Stimulated activated CD8-positive, alpha-beta memory T cell treated with anti-CD3 and anti-CD28 coated beads, Interleukin-7, amount 100 ng/mL, for 4 hours (primary cell): ENCODE measurements at regions not wholly inside any gene's neighbourhood (a gene's known extent, or its start where the extent isn't known, plus 50 kb on each side); places are given as distances from the start of the nearest gene placed in this dataset.

Experiments used
- DNase-seq, 2 donors: peaks; one replicate each; pipeline ENCODE4 v3.0.0-alpha.2; 2020; ENCODE audit warnings: low read depth in 2 of 2

DNA sequence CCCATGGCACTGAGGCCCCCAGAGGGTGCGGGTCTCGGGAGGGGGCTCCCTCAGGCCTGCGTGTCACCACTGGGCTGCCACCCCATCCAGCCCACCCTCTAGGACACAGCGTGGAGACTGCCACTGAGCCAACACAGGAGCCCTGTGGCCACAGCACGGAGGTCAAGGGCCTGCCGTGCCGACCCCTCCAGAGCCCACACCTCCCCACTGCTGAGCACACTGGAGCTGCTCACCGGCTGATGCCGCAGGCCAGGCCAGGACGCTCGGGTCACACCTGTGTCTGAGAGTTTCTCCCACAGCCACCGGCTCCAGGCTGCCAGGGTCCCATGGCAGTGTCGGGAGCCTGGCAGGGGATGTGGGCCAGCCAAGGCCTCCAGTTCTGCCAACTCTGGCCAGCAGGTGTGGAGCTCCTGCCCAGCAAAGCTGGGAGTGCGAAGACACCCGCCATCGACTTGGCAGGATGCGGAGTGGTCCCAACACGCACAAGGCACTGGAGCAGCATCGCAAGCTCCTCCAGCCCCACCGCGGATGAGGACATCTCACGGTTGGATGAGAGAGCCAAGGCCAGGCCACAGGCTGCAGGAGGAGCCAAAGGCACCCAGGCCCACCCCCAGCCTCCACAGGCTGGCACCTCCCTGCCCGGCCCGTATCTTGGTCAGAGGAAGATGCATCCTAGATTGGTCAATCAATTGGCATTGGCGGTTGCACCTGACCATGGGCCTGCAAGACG lies 187.1 kb downstream of the BRD1 start:
- no peak for DNase-seq

- no peak for DNase-seq
Observed at GRCh38 chr22:49639956-49640355, 187.7 kb downstream of the BRD1 start.

- DNase-seq, result no peak
Observed at GRCh38 chr22:49638788-49639187, 188.9 kb downstream of the BRD1 start.

DNA sequence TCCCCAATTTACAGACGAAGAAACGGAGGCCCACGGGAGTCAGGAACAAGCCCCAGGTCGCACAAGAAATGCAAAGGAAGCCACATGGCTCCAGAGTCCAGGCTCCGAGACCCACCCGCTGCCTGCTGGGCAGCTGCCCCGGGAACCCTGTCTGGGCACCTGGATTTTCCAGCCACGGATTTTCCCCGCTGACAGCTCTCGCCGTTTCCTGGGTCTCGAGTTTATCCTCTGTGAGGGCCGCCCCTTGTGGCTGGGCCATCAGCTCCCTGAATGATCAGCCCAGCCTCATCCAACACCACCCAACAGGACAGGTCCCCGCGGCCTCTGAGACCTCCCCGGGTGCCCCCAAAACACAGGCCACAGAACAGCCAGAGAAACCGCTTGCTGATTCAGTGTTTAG lies 189.7 kb downstream of the BRD1 start:
- DNase-seq, result no peak

DNA sequence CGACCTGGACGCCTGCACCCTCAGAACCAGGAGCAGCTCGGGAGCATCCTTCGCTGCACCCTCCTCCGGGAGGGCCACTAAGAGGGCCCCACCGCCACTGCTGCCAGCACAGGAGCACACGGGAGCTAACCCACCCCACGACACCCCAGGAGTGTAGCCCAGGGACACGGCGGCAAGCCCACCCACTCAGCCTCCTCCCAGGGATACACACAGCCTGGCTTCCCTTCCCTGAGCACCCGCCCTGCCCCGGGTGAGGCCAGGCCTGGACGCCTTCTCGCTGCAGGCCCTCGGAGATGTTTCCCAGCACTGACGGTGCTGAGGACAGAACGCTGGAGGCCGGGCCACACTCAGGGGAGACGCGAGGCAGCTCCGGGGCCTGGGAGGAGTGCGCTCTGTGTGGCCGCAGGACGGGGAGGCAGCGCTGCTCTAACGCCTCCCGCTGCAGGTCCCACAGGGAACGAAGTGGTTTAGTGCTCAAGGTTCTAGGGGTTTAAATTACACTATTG lies 190.4 kb downstream of the BRD1 start:
- no peak for DNase-seq

DNA sequence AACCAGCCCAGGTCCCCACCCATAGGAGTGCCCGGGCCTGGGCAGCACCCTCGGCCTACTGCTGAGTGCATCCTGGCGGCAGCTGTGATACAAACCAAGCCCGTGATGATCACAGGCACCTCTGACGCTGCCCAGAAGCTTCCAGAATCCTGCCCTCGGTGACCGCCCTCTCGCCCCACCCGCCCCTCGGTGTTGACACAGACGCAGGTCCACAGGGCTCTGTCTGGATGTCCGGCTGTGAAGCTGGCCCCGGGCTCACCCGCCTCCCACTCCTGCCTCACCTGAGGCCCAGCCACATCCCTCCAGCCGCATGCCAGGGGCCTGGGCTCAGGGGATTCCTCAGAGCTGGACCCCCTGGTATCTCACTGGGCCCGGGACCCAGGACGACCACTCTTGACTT lies 191.0 kb downstream of the BRD1 start:
- DNase-seq, result no peak

DNA sequence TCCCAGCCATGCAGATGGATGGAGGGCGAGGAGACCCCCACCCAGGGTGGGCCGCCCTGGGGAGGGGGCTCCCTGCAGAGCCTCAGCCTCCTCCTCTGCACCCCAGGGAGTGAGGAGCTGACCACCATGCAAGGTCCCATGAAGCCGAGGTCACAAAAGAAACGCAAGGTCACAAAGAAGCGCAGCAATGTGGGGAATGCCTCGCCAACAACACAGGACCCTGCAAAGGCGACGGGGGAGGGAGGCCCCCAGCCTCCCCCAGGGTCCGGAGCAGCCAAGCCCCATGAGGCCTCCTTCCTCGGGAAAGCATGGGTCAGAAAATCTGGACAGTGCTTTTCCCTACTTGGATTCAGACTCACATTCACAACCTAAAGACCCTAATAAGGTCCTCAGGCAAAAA lies 191.5 kb downstream of the BRD1 start:
- DNase-seq, result no peak

DNA sequence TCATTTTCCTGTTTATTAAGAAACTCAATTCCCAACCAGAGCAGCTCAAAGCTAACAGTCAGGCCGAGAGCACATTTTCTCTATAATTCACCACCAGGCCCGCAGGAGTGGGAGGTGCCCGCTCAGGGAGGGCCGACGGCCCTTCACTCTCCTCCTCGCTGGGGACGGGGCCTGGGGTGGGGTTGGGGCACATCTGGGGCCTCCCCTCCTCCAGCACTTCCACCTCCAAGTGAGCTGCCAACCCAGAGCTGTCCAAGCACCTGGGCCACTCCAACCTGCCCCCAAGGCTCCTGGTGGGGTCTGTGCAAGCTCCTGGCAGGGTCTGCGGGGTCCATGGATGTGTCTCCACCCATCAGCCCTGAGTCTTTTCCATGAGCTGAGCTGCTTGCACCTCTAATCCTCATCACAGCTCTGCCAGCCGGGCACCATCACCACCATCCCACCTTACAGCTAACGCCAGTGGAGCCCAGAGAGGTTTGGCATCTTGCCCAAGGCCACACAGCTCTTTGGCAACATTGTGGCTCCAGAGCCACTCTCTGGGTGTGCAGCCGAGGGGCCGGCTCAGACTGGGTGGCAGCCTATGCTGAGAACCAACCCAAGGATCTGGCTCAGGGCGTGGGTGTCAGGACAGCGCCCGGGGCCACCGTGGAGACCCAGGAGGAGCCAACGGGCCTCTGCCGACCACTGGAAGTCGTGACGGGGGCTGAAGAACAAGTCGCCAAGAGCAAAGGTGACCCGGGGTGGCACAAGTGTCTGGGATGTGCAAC lies 193.5 kb downstream of the BRD1 start:
- no peak for DNase-seq

DNA sequence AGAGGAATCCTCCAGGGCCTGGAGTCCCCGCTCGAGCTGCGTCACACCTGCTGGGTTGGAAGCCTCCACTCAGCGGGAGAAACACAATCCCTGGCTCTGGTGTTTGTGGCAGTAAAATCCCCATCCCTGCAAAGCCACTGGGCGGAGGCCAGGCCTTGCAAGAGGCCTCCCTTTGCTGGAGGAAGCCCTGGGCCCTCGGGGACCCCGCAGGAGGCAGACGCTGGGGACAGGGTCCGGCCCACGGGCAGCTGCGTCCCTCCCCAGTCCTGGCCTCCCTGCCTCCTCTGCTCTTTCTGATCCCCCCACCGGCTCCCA lies 194.7 kb downstream of the BRD1 start:
- DNase-seq, result no peak

DNA sequence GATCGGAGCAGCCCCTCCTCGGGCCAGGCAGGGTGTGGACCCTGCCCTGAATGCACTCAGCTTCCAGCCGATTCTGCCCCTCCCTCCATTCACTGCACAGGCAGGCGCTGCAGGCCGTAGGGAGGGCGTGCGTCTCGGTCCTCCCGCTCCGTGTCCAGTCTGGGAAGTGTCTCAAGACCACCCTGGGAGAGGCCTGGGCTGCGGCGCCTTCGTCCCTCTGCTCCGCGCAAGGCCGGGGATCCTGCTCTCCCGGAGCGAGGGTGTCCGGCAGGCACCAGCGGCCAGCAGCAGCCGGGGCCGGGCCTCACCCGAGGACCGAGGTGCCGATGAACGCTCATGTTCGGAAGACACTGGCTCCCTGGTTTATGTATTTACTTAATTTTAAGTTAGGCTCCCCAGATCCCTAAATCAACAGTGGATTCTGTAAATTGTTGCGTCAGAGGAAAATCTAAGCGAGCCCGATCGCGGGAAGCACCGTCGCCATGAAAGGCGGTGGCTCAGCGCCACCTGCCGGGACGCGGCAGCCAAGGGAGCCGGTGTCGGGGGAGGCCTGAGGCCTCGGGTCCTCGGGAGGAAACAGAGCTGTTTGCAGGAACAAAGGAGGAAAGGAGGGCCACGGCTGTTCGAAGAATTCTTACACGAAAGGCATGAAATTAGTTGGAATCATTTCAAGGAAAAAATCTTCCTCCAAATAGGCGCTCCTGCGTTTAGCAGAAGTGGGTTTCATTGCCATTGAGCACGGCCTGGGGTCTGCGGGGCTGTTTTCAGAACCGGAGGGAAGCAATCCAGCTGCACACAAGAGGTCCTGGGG lies 195.3 kb downstream of the BRD1 start:
- no peak for DNase-seq

DNA sequence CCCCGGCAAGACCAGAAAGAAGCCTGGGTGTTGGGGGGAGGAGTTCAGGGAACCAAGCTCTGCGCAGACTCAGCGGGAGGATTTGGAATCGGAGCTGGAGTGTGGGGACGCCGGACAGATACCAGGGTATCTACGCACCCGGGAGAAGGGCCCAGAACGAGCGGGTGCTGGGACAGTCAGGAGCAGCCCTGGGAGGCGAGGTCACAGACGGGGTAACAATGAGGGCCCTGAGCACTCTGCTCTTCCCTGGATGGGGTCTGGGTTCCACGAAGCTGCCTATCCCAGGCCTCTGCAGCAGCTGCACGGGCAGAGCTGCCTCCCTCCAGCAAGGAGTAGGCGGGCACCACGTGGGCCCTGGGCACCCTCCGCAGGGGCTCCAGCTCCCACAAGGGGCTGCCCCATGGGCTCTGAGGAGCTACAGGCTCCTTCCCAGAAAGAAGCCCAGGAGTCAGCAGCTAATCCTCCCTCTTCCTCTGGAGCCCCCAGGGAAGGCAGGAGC lies 197.2 kb downstream of the BRD1 start:
- no peak for DNase-seq

DNA sequence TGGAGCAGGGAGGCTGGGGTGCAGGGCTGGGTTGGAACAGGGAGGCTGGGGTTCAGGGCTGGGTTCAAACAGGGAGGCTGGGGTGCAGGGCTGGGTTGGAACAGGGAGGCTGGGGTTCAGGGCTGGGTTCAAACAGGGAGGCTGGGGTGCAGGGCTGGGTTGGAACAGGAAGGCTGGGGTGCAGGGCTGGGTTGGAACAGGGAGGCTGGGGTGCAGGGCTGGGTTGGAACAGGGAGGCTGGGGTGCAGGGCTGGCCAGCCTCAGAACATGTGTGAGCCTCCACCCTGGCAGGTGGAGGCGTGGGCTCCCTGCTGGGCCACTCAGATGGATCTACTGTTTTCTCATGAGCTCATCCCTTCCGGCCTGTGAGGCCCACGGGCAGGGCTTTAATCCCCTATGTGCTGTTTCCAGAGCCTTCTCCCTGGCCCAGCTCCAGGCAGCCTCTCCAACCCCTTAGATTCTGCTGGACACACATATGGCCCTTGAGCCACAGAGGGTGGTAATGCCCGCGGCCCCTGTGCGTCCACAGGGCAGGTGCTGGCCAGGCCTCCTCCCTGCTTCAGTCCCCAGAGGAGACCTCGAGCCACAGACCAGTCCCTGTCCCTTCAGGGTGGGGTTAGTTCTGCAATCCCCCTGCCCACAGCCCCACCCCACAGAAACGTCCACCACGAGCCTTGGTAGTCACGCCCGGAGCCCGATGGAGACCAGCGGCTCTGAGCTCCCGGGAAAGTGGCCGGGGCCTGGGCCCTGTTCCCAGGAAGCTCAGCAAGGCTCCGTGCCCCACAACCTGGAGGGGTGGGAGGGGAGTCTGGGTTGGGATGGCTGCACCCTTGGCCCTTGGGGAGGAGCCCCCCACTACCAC lies 197.9 kb downstream of the BRD1 start:
- DNase-seq, result no peak

DNA sequence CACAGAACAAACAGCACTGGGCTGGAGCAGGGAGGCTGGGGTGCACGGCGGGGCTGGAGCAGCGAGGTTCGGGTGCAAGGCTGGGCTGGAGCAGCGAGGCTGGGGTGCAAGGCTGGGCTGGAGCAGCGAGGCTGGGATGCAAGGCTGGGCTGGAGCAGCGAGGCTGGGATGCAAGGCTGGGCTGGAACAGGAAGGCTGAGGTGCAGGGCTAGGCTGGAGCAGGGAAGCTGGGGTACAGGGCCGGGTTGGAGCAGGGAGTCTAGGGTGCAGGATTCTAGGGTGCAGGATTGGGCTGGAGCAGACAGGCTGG lies 198.5 kb downstream of the BRD1 start:
- DNase-seq, result no peak

- no peak for DNase-seq
Observed at GRCh38 chr22:49628391-49629260, 199.0 kb downstream of the BRD1 start.

- DNase-seq, result no peak
Observed at GRCh38 chr22:49627217-49628181, 200.2 kb downstream of the BRD1 start.

DNA sequence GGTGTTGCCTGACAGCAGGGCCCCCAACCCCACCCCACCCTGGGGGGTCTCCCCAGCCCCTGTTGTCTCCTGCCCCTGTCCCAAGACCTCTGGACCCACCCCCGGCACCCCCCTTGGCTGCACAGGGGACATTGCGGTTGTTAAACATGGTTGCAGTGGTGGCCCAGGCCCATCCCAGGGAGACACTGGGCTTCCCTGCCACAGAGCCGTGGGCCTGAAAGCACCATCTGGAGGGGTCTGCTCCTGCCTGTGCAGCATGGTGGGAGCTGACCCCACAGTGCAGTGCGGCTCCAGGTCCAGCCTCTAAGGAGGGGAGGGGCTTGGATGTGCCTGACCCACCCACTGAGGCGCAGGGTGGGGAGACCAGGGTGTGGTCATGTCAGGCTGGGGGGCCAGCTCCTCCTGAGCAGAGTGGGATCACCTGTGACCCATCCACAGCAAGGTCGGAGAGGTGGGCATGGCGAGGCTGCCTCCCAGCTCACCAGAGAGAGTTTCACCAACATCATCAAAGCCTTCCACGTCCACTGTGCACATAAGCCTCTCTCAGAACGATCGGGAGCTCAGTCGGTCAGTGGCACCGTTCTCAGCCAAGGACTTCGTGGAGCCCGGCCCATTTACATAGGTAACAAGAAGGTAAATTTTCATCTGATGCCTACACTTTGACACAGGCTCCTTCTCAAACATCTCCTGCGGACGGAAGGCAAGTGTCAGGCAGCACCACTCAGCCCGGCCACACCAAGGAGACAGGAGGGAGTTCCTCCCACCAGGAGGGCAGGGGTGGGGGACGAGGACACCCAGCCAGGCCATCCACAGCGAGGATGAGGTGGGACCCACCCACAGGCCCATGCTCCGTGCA lies 201.1 kb downstream of the BRD1 start:
- no peak for DNase-seq

- no peak for DNase-seq
Observed at GRCh38 chr22:49624421-49625177, 203.1 kb downstream of the BRD1 start.

GRCh38 chr22:49623715-49624114 lies 204.0 kb downstream of the BRD1 start:
- DNase-seq, result no peak
